ENCODE measurements at regions not wholly inside any gene's neighbourhood (a gene's known extent, or its start where the extent isn't known, plus 50 kb on each side); places are given as distances from the start of the nearest gene placed in this dataset.

DNA sequence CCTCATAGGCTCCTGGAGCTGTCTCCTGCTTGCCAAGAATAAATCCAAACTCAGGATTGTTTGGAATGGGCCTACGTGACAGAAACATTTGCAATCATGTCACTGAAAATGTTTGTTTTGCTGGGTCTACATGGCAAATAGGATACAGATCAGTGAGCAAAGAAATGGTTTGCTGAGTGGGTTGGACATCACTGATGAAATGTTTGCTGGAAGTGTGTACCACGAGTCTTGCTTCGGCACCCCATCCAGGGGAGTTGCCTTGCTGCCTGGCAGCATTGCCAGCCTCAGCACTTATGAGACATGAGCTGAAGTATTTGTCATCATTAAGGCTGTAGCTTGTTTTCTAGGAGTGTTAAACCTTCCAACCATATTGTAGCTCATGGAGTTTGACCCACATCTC is 213.3 kb upstream of the CFAP20DC start:
- TF ChIP-seq, protein P1, sequence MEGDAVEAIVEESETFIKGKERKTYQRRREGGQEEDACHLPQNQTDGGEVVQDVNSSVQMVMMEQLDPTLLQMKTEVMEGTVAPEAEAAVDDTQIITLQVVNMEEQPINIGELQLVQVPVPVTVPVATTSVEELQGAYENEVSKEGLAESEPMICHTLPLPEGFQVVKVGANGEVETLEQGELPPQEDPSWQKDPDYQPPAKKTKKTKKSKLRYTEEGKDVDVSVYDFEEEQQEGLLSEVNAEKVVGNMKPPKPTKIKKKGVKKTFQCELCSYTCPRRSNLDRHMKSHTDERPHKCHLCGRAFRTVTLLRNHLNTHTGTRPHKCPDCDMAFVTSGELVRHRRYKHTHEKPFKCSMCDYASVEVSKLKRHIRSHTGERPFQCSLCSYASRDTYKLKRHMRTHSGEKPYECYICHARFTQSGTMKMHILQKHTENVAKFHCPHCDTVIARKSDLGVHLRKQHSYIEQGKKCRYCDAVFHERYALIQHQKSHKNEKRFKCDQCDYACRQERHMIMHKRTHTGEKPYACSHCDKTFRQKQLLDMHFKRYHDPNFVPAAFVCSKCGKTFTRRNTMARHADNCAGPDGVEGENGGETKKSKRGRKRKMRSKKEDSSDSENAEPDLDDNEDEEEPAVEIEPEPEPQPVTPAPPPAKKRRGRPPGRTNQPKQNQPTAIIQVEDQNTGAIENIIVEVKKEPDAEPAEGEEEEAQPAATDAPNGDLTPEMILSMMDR (IDR thresholded peaks at IDR 0.05) = no peak
- TF ChIP-seq POLR2A (IDR thresholded peaks at IDR 0.05) (no peak), POLR2AphosphoS5 (IDR thresholded peaks at IDR 0.05) (no peak)
